NCI-H526 treated with DMSO at 0.1 percent for 48 hours (cell line): ENCODE measurements at regions not wholly inside any gene's neighbourhood (a gene's known extent, or its start where the extent isn't known, plus 50 kb on each side); places are given as distances from the start of the nearest gene placed in this dataset.

Experiments
- DNase-seq: peaks from one replicate; lab custom pipeline; 2025; lab: John Stamatoyannopoulos, UW

DNA sequence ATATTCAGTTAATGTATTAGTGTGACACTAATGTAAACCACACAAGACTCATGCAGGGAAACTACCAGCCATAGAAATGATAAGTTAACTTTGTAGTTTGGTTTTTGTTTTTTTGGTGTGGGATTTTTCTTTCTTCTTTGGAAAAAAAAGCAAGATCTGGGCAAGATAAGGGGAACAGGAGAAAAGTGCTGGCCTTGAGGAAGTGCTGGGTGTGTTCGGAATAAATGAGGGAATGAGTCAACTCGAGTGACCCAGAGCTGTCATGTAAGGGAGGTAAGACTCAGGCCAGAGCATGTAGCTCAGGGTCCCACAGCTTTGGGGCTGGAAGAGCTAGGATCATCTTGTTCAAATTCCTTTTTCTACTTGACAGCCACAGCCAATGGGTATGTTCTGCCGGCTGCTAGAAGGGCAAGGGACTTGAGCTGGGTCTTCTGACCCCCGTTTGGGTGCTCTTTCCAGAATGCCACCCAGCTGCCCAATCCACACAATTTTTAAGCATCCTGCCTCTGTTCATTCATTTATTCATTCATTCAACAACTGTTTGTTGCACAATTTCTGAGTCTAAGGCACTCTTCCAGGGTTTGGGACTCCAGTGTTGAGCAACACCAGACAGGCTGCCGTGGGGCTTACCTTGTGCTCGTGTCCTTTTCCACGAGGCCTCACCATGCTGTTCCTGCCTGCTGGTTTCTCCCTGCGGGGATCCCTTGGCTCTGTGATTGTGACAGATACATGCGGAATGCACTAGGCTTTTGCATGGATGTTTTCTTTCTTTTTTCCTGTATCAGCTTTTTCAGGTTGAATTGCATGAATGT, 54.5 kb downstream of the CLDN34 start:
- DNase-seq = no peak

DNA sequence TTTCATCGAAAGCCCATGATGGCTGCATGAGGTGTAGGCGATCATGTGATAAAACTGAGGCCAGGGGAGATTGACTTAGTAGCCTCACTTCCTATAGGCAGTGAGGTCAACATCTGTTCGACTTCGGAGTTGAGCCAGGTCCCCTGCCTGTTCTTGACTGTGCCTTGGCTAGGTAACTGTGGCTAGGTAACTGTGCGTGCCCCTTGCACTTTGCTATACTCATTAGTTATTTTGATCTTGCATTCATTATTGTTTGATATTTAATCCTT, 55.0 kb downstream of the CLDN34 start:
- DNase-seq = no peak

DNA sequence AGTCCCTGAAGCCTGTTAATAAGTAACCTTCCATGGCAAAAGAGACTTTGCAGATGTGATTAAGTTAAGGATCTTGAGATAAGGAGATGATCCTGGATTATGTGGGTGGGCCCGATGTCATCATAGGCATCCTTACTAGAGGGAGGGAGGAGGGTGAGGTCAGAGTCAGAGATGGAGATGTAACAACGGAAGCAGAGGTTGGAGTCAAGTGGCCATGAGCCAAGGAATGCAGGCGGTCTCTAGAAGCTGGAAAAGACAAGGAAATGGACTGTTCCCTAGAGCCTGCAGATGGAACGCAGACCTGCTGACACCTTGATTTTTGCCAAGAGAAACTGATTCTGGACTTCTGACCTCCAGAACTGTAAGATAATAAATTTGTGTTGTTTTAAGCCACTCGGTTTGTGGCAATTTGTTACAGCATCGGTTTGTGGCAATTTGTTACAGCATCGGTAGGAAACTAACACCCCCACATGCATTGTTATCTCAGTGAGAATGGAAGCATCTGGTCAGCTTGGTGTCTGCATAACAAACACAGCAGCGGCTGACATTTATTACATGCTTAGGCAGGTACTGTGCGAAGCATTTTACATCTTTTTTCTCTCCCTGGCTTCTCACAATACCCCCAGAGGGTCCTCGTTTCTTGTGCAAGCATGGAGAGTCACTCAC, 55.6 kb downstream of the CLDN34 start:
- DNase-seq = no peak

DNA sequence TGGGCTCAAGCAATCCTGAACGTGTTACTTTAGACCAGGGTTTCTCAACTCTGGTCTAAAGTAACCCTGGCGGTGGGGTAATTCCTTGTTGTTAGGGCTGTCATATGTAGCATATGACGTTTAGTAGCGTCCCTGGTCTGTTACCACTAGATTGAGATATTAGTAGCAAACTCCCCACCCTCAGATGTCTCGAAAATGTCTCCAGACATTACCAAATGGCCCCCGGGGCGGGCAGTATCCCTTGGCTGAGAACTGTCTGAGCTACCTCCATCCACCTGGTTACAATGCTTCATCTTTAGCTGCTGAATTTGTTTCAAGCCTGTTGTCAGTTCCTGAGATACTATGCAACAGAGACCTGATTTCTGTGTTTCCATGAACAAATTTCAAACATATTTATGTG, 56.7 kb downstream of the CLDN34 start:
- no peak for DNase-seq

DNA sequence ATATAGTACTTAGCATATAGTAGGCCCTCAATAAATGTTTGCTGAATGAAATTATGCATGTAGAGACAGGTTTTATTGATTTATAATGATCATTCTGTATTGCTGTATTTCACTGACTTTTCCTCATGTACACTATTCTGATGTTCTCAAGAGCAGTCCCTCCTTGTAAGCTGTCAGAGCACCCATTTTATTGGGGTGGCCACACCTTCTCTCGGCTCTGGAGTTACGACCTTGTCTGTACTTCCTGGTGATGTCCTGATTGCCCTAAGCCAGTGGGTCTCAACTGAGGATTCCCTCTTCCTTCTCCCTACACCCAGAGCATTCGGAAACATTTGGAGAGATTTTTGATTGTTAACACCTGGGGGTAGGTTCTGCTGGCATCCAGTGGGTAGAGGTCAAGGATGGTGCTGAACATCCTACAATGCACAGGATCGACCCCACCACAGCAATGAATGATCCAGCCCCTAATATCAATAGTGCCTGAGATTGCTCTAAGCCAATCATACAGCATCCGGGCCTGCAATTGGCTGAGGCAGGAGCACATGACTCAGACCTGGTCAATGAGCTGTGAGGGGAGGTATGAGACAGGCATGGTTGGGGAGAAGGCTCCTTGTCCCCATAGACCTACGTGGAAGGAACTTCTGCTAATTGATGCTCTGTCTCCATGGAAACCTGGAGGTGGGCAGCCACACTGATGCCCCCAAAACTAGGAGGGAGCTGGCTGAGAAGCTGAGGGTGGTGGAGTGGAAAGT, 58.8 kb downstream of the CLDN34 start:
- DNase-seq = no peak

DNA sequence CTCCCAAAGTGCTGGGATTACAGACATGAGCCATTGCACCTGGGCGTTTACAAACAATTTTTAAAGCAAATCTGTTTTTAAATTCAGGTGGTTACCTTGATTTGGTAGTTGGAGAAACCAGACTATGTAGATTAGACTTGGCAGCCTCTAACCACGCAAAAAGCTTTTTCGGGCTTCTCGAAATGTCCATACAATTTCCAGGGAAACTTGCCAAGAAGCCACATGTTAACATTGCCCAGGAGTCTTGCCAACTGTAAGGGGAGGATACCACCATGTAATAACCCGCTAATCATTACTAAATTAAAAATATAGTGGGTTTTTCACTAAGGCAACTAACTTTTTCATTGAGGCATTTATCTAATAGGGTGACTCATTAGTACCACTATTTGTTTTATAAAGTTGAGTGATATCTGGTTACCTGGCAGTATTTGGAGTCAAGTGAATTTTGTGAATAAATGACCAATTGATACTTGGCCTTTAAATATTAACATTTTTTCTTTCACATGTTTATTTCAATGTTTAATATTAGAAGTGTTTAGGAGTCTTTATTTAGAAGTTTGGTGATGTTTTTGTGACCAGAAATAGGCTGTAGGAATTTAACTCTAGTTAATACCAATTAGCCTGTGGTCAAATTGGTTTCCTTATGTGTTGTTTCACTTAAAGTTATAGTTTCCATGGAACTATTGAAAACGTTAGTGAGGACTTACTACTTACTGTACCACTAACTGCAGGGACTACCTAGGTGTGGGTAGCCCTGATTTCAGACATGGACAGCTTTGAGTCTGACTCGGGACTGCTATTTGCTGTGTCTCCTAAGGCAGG, 61.3 kb downstream of the CLDN34 start:
- no peak for DNase-seq

DNA sequence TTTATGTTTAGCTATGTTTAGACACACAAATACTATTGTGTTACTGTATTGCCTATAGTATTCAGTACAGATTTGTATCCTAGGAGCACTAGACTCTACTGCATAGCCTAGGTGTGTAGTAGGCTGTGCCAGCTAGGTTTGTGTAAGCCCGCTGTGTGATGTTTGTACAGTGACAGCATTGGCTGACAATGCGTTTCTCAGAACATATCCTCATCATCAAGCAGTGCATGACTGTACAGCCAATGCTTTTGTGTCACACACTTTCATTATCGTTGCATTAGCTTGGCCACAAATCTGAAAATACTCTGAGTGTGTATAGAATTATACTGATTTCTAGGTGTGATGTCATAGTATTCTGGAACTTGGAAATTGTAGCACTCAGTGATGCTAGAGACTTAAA, 63.4 kb downstream of the CLDN34 start:
- no peak for DNase-seq

DNA sequence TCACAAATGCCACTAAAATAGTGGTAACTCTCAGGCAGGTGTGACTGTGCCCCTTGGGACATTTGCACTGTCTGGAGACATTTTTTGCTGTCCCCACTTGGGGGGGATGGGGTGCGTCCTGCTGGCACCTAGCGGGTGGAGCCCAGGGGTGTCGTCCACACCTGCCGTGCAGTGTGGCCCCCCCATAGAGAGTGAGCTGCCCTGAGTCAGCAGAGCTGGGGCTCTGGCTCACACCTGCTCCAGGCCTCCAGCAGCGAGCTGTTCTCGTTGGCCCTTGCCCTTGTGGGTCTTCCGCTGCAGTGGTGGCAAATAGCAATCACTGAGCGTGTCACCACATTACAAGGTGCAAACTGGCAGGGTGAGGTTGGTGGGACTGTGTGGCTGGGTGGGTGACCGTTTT, 64.6 kb downstream of the CLDN34 start:
- no peak for DNase-seq

DNA sequence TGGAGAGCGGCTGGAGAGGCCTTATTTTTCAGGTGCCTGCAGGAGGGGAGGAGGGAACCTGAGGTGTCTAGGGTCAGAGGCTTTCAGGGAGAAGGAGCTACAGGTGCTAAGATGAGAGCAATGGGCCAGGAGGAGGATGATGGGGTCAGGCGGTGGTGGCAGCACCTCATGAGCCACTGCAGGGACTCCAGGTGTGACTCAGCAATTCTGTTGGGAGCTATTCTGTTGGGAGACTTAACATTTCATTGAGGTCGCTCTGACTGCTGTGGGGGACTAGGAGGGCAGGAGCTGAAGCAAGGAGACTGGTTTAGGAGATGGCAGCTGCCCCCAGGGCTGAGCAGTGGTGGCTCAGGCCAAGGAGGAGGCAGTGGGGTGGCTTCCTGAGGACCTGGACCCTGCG, 65.0 kb downstream of the CLDN34 start:
- no peak for DNase-seq

DNA sequence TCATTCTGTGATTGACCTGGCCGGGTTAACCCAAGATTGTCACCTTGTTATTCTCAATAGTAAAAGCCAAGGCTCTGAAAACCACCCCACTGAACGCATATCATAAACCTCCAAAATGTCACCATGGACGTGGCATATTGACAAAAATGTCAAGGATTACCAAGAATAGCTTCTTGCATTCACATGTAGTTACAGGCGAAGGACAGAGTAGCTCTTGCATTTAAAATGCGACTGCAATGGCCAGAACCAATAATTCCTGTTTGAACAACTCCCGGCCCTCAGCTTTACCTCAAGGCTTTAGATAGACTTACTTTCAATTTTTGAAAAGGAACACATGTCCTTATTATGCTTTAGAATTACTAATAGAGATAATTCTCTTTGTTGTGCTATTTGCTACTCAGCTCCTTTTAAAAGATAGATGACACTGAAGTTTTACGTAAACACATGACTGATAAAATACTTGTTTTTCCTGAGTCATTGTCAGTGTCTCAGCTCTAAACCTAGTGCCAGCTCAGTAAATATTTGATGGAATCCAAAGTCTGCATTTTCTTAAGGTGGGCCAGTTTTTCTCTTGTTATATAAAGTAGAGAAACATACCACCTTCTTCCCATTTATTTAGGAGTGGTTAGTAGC, 66.3 kb downstream of the CLDN34 start:
- DNase-seq = no peak

DNA sequence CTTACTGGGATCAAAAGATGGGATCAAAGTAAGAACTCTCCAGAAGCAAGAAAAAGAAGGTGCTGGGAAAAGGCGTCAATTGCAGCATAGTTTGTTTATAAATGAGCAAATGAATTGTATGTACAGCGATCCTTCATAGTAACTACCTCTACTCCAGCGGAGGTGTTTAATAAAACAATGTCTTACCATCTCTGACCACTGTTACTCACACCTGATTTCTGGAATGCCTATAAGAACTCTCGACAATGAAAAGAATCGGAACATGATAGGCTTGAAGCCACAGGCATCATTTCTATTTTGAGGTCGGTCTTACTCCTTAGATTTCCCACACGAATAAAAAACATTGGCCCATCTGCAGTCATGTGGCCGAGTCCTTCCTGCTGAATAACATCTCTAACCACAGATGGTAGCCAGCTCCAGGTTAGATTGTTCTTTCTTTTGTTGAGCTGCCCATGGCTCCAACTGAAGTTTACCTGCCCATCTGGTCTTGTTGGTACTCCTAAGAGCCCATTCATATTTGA, 67.6 kb downstream of the CLDN34 start:
- DNase-seq = no peak

DNA sequence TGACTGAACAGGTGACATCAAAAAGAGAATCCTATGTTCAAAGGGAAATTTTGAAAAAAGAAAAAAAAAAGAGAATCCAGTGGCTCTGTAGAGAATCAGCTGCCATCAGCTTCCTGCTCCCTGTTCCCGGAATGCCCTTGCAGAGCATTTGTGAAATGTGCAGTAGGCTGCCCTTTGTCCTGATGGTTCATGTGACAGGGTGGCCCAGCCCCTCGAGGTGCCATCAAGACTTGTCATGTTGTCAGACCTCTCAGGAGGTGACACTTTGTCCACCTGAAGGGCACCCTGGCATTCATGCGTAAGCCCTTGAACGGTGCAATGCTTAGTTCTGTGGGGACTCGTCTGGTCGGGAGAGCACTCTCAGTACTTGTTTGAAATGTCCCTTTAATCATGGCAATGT, 71.4 kb downstream of the CLDN34 start:
- DNase-seq = no peak

DNA sequence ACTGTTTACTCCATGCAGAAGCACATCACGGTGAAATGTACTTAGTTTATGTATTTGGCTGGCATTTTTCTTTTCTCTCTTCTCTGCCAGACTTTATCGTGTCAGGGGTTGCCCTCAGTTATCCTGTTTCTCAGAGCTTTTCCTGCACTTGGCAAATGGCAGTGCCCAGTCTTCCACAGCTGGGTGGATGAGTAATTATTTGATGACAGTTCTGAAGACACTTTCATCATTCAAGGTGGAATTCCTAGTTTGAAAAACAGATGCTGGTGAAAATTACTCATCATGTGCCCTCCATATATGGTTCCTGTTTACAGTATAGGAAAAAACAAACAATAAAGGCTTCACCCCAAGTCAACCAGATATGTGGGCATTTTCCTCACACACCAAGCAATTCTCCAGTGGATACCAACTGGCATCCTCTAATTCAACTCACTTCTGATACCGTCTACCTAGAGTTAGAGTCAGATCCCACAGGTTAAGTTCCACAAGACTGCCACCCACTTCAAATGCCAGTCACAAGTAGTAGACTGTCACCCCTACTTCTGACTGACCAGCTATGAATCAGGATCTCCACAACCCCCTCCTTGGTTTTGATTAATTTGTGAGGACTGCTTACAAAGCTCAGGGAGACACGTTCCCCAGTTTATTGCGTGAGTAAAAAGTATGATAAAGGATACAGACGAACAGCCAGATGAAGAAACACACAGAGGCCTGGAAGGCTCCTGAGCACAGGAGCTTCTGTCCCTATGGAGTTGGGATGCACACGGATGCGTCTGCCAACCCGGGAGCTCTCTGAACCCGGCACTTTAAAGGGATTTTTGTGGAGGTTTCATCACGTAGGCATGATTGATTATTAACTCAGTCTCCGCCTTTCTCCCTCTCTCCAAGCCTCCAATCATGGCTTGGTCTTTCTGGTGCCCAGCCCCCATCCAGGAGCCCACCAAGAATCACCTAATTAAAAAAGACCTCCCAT, 72.9 kb downstream of the CLDN34 start:
- DNase-seq = no peak

DNA sequence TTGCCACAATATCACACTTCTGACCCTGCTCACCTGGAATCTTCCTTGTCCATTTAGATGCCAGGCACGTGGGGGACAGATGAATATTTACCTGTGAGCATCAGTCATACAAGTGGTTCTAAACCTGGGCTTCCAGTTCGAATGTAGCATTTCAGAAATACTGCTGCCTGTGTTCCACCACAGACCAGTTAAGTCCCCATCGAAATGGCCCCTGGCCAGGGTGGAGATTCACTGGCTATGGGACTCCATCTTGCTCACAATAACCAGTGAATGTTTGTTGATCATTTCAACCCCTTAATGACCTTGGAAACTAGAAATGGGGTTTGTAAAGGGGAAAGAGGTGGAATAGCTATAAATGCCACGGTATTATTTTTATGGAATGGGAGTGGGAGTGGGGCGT, 73.8 kb downstream of the CLDN34 start:
- no peak for DNase-seq

DNA sequence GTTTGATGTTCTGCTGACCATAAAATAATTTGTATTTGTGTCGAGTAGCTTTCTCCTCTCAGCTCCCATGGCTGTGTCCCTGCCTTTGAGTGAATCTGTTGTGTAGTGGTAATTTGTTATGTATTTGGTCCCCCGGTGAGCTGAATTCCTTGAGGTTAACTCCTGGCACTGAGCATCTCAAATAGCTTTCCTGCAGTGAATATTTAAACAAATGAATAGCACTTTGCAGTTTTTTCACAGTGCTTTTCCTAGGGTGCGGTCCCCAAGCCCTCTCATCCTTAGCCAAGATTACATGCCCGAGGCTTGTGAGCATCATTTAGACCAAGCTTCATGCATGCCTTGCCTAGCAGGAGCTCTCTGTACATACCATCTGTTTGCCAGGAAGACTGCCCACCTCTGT, 74.2 kb downstream of the CLDN34 start:
- DNase-seq = no peak

DNA sequence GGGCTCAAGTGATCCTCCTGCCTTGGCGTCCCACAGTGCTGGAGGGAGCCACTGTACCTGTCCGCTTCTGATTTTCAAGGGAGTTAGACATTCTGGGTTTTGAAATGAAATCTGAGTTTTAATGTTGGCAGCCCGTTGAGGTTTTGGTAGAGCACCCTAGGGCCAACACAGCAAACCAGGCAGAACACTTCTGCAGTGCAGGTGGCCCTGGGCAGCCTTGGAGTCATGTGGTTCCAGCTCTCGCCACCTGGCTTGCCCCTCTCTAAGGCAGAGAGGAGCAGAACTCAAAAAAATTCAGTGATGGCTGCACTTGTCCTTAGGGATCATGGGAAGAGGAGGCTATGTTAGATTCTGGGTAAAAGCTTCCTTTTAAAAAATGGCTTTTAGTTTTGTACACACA, 74.9 kb downstream of the CLDN34 start:
- DNase-seq = no peak

DNA sequence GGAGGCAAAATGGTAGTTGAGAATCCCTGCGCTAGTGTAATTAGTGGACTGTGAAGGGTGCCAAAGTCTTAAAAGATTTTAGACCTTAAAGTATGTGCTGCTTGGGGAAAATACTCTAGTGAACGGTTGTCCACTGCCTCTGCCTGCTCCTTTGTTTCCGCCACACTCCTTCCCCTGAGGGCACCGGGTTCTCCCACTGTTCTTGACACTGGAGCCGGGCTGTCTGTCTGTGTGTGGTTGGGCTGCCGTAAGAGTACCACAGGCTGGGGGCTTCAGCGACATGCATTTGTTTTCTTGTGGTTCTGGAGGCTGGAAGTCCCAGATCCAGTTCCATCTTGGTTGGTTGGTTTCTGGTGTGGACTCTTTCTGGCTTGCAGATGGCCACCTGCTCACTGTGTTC, 76.2 kb downstream of the CLDN34 start:
- no peak for DNase-seq

DNA sequence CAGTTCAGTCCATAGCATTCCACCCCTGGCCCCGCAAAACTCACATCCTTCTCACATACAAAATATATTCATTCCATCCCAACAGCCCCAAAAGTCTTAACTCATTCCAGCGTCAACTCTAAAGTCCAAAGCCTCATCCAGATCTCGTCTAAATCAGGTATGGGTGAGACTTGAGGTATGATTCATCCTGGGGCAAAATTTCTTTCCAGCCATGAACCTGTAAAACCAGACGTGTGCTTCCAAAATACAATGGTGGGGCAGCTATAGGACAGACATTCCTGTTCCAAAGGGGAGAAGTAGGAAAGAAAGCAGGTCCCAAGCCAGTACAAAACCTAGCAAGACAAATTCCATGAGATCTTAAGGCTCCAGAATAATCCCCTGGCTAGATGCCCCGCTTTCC, 76.9 kb downstream of the CLDN34 start:
- no peak for DNase-seq

DNA sequence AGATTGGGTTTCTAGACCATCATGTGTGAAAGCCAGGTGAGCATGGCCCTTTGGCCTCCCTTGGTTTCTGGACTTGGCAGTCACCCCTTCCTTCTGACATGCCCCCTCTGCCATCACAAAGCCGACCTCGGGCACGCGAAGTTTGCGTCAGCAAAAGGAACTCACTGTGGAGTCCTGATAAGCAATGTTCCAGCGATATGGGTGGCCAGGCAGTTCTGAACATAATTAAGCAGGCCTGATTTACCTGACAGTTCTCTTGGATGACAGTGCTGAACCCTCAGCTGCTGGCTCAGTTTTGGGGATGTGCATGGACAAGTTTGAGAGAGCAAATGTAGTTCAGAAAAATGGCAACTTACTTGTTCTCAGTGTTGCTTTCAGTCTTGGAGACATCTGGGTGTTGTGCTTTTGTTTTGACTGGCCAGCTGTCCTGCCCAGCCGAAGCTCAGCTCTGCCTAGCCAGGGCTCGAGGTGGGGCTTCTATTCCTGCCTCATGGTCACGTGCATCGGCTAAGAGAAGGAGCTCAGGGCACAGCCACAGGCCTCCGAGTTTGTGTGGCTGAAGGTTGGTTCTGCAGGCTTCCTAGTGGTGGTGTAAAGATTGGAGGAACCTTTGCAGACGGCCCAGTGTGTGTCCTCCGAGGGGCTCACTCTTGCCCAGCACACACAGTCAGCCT, 78.3 kb downstream of the CLDN34 start:
- DNase-seq = no peak

DNA sequence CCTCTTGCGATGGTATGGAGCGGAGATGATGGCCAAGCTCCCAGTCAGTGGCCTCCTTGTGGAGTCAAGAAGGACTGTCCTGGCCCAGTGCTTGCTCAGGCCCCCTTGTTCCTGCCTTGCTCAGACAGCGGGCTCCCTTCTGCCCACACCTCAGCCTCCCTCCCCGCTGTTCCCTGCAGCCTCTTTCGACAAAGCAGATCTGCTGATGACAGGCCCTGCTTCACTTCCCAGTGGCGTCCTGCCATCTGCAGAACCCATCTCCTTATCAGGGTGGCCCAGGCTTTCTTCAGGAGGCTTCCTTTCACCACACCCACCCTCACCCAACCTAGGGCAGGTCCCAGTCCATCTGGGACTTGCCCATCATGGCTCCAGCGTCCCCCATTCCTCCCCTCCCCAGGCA, 80.0 kb downstream of the CLDN34 start:
- DNase-seq = no peak
